GM19395 (cell line): ENCODE measurements at regions not wholly inside any gene's neighbourhood (a gene's known extent, or its start where the extent isn't known, plus 50 kb on each side); places are given as distances from the start of the nearest gene placed in this dataset.
A peak's percentile ranks its signal among the peaks of the same experiment; 100 is the strongest.
"Not testable (repeated sequence)": the region's sequence is repeated elsewhere in the genome, so short reads cannot be mapped to it uniquely, and the experiment has no call there.

Source experiments
- ATAC-seq: cut with Tn5 transposase; IDR thresholded peaks from one replicate; pipeline ENCODE4 v1.9.1; 2021; ENCODE audit warnings: mild to moderate bottlenecking, moderate library complexity; ENCODE audit not compliant: unreplicated experiment

DNA sequence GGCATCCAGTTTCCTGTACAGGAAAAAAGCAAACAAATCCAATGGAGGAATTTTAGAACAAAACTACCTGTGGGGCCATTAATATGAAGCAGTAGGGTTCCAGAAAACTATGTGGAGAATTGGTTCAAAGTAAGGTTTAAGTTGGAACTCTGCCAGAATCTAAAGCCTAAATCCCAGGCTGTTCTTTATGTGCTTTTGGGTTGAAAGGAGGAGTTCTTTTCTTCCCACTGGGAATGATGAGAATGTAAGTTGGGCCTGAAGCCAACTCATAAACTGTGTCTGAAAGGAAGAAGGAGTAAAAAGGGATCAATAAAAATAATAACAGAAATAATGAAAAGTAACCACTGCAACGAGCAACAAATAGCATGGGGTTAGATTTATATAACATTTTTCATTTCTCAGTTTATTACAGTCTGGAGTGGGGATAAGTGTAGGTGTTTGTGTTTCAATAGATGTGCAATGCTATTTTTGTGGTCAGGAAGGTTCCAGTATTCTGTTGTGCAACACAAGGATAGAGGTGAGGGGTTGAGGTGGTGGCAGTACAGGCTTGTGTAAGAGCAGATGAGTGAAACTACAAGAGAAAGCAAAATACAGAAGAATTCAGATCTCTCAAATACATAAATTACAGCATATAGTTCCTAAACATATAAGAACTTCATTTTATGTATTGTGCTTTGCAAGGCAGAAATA, 373.6 kb downstream of the EMP1 start:
- no peak for ATAC-seq

- no peak for ATAC-seq
Observed at GRCh38 chr12:13566292-13566691, 369.8 kb downstream of the EMP1 start.

DNA sequence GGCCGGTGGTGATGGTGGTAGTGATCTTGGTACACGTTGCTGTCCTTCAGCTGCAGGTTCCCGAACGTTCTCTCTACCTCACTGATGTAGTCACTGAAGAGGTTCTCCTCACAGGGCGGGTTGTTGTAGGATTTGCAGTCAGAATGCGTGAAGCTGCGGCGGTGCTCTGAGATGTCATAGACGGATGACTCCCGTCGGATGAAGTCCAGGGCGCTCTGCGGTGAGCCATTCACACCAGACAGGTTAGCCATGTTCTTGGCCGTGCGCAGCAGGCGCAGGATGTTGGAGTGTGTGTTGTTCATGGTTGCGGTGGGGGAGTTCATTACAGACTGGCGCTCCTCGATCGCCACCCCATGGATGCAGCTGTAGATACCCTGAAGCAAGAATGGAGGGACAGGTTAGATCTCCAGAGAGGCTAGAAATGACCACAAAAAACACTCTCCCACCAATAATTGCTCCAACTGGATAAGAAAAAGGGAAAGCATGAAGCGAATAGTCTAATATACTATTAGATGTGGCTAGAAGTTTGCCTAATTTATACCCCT, 367.8 kb downstream of the EMP1 start:
- no peak for ATAC-seq

- ATAC-seq, result no peak
Observed at GRCh38 chr12:13563743-13564125, 367.2 kb downstream of the EMP1 start.

- no peak for ATAC-seq
Observed at GRCh38 chr12:13562915-13563742, 366.6 kb downstream of the EMP1 start.

- ATAC-seq, result no peak
Observed at GRCh38 chr12:13561923-13562322, 365.4 kb downstream of the EMP1 start.

DNA sequence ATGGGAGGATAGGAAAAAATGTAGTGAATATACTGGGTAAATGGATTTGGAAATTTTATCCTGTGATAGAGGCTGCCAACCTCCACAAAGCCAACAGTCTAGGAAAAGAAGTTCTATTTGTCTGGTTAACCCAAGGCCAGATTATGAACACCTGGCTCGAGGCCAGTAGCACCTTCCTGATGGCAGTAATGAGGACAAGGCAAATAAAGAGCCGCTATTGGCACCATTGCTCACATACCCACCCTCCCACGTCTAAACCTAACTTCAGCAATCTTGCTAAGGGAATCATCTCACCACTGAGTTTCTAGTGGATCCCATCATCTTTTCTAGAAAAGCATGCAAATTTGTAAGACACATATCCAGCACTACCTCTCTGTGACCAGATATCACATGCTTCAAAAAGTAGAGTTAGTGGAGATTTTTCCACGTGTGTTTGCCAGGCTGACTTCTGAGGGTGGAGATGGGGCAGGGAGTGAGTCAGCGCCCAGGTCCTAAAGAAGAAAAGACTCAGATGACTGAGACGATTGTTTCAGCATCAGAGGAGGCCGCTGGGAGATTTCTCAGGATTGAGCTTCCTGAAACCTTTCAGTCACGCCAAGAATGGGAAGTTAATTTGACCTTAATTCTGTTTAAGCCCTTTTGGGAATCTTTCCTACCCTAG, 362.9 kb downstream of the EMP1 start:
- ATAC-seq, result no peak

GRCh38 chr12:13552830-13553229, 356.3 kb downstream of the EMP1 start:
- no peak for ATAC-seq

DNA sequence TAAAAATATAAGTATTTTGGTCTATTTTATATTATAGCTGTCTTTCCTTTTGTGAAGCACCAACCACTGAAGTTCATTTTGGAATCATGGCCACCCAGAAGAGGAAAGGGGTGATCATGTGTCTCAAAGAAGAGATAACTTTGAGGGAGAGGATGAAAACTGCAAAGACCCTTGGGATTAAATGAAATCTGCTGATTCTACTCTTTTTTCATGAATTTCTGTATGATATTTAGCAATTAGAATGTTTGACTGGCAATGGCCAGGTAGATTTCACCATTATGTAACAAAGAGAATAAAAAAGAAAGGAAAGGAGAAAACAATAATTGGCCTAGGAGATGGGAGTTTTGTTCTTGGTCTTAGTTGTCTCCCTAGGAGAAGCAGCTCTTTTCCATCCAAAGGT, 350.8 kb downstream of the EMP1 start:
- no peak for ATAC-seq

- no peak for ATAC-seq
Observed at GRCh38 chr12:13546231-13546630, 349.7 kb downstream of the EMP1 start.

- ATAC-seq, result no peak
Observed at GRCh38 chr12:13539051-13539450, 342.5 kb downstream of the EMP1 start.

DNA sequence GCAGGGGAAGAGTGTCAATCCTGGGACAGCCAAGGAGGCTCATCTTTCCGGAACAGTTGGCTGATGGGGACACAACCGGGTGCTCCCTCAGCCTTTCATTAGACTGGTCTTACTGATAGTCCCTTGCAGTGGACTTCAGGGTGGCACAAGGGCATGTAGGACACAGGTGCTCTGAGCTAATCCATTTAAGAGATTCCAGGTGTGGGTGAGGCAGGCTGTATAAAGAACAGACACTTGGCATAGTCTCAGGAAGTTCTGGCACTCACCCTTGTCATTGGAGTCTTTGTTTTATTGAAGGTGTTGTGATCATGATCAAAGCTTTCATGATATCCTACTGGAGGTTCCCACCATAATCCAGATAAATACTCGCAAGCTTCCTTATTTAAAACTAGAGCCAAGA, 341.6 kb downstream of the EMP1 start:
- ATAC-seq, result no peak

GRCh38 chr12:13537623-13538022, 341.1 kb downstream of the EMP1 start:
- peak; percentile 75 for ATAC-seq

- ATAC-seq, result peak; percentile 92
Observed at GRCh38 chr12:13536219-13536910, 339.8 kb downstream of the EMP1 start.

- ATAC-seq, result no peak
Observed at GRCh38 chr12:13534645-13535398, 338.3 kb downstream of the EMP1 start.

GRCh38 chr12:13534242-13534641, 337.7 kb downstream of the EMP1 start:
- ATAC-seq, result no peak

DNA sequence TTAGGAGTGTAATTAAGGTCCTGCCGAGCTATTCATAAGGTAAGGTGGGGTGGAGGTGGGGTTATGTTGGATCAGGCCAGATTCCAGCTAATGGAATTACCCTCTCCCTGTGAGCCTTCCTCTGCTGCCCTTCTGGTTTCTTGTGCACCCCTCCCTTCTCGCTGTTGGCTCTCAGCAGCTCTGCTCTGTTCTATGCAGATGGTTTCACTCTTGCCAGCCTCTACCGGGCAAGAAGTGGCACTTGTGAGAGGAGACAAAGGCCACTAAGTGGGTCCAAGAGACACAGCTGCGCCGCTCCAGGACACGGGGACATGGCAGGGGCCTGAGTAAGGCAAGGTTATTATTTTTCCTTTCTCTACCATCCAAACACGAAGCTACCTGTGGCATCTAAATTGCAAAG, 334.4 kb downstream of the EMP1 start:
- no peak for ATAC-seq

DNA sequence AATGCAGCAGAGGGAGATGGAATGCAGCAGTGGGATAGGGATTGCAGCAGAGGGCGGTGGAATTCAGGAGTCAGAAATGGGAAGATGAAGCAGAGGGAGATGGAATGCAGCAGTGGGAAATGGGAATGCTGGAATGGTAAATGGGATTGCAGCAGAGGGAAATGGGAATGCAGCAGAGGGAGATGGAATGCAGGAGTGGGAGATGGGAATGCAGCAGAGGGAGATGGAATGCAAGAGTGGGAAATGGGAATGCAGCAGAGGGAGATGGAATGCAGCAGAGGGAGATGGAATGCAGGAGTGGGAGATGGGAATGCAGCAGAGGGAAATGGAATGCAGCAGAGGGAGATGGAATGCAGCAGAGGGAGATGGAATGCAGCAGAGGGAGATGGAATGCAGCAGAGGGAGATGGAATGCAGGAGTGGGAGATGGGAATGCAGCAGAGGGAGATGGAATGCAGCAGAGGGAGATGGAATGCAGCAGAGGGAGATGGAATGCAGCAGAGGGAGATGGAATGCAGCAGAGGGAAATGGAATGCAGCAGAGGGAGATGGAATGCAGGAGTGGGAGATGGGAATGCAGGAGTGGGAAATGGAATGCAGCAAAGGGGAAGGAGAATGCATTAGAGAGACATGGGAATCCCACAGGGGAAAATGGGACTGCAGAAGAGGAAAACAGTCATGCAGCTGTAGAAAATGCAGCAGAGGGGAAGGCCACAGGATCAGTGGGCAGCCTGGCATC, 329.8 kb downstream of the EMP1 start:
- not testable (repeated sequence) for ATAC-seq

DNA sequence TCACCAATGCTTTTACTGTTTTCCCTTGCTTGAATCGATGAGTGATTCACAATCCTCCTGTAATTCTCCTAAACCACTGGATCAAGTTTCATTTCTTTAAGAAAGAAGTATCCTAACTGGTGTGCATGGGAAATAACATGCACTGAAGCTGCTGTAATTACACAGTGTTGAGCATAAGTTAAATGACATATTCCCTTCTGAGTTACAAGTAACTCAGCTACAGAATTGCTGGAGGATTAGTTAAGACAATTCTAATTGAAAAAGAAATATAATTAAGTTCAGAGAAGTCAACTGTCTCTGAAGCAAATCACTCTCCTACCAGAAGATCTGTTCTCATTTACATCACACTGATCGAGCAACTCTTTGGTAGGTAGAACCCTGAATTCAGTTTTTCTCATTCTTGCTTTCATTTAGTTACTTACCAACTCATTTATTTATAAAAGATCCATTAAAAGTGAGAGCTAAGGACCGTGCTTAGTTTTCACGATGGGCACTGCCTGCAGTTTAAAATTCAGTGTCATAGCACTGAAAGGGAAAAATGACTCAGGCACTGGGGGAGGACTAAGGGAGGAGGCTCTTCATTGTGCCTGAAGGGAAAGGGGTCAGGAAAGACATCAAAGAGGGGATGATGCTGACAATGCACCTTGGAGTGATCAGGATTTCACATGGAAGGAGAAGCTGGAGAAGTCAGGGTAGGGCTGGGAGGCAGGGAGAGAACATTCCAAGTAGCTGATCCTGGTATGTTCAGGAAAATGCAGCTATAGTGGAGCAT, 327.2 kb downstream of the EMP1 start:
- no peak for ATAC-seq
